ENCODE measurements at regions not wholly inside any gene's neighbourhood (a gene's known extent, or its start where the extent isn't known, plus 50 kb on each side); places are given as distances from the start of the nearest gene placed in this dataset.

DNA sequence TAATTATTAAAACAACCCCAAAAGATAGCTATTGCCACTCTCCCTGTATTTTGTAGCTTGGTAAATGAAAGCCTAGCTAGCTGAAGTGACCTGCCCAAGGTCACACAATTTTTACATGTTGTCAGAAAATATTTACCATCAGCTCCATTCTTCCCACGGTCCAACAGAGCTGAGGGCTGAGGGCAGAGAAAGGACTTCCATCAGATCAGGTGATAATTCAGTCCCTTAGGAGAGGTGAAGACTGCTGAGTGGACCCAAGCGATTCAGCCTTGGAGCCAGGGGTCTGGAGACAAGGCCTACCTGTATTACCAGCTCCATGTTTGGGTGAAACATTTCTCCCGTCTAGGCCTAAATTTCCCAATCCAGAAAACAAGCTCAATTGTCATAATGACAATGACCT lies 149.5 kb upstream of the TSHZ3 start:
- TF ChIP-seq GATA1 (IDR thresholded peaks at IDR 0.05; ENCODE audit: low read depth, low read length) (no peak), POLR2A (IDR thresholded peaks at IDR 0.05; ENCODE audit: low read length) (no peak)
